ENCODE measurements at regions not wholly inside any gene's neighbourhood (a gene's known extent, or its start where the extent isn't known, plus 50 kb on each side); places are given as distances from the start of the nearest gene placed in this dataset.
"Not testable (repeated sequence)": the region's sequence is repeated elsewhere in the genome, so short reads cannot be mapped to it uniquely, and the experiment has no call there.

DNA sequence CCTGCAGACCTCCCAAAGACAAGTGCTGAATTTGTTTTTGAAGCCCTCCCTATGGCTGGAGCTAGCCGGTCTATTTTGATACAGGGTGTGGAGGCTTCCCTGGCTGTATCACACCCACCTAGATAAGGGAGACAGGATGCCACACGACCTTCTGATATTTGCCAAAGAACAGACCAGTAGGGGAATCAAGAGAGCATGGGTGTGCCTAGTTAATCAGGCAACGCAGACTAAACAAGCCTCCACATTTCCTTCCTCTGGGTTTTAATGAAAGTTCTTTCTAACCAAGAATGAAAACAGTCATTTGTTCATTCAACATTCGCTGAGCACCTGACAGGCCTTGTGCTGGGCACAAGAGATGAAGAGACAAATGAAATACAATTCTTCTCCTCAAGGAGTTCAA lies 446.8 kb downstream of the PLPP3 start:
- no peaks in the 10 kb centered on the region for H3K9me3 Mint-ChIP-seq
- no peak overlapping the region for H3K27ac Mint-ChIP-seq
- no peak overlapping the region for H3K4me3 Mint-ChIP-seq
- DNase-seq = no peak
- H3K4me1 Mint-ChIP-seq = no peaks in the 10 kb centered on the region
- H3K36me3 Mint-ChIP-seq = no peaks in the 10 kb centered on the region
- CTCF ChIA-PET = no interaction called here
- H3K27me3 Mint-ChIP-seq = no peaks in the 10 kb centered on the region

DNA sequence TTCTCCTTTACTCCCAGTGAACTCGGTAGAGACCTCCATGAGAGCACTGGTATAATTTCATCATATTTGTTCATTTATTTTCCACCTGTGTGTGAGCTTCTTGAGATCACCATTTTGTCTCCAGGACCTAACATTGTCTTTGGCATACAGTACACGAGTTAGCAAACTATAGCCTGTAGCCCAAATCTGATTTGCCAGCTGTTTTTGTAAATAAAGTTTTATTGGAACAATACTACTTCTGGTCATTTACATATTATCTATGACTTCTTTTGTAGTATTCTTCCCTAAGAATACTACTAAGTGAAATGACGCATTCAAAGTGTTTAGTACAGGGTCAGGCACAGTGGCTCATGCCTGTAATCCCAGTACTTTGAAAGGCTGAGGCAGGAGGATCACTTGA lies 449.5 kb downstream of the PLPP3 start:
- Mint-ChIP-seq H3K27me3 (no peaks in the 10 kb centered on the region), H3K4me1 (no peaks in the 10 kb centered on the region), H3K36me3 (no peaks in the 10 kb centered on the region), H3K9me3 (no peaks in the 10 kb centered on the region), H3K4me3 (no peak overlapping the region), H3K27ac (no peak overlapping the region)
- DNase-seq = no peak
- CTCF ChIA-PET = no interaction called here

DNA sequence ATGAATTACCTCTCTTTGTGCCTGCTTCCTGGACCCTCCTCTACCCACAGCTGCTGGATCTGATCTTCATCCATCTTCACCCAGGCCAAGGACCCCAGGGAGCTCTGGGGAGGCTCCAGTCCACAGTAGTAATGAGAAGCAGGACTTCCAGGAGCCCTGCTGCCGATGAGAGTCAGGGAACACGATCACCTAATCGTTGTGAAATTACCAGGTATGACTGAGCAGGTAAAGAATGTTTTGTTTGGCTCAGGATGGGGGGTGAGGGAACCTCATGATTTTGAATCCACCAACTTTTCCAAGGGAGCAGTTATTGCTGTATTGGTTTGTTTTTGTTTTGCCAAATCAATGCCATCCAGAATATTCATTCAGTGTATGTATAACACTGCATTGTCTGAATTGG lies 454.0 kb downstream of the PLPP3 start:
- Mint-ChIP-seq H3K36me3 (no peaks in the 10 kb centered on the region), H3K4me1 (no peaks in the 10 kb centered on the region), H3K4me3 (no peak overlapping the region), H3K27me3 (no peaks in the 10 kb centered on the region), H3K9me3 (peaks cover 2% of the 10 kb centered on the region), H3K27ac (no peak overlapping the region)
- no peak for DNase-seq
- CTCF ChIA-PET = no interaction called here

DNA sequence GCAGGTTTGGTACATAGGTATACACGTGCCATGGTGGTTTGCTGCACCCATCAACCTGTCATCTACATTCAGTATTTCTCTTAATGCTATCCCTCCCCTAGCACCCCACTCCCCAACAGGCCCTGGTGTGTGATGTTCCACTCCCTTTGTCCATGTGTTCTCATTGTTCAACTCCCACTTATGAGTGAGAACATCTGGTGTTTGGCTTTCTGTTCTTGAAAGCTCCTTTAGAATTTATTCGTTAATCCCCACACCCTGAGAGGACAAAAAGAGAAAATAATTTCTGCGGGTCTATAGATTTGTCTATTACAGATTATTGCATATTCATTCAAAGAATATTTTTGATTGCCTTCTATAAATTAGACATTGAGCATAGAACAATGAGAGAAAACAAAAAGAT lies 455.5 kb downstream of the PLPP3 start:
- Mint-ChIP-seq H3K9me3 (peaks cover 2% of the 10 kb centered on the region), H3K36me3 (no peaks in the 10 kb centered on the region), H3K27me3 (no peaks in the 10 kb centered on the region), H3K27ac (no peak overlapping the region), H3K4me1 (no peaks in the 10 kb centered on the region), H3K4me3 (no peak overlapping the region)
- DNase-seq = no peak
- CTCF ChIA-PET = no interaction called here

DNA sequence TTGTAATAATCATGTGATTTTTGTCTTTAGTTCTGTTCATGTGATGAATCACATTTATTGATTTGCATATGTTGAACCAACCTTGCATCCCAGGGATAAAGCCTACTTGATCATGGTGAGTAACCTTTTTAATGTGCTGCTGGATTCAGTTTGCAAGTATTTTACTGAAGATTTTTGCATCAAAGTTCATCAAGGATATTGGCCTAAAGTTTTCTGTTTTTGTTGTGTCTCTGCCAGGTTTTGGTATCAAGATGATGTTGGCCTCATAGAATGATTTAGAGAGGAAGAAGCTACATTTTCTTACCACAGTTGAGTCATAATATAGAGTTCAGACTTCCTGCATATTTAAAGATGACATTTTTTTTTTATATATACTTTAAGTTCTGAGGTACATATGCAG lies 455.9 kb downstream of the PLPP3 start:
- Mint-ChIP-seq H3K27me3 (no peaks in the 10 kb centered on the region), H3K27ac (no peak overlapping the region), H3K4me1 (no peaks in the 10 kb centered on the region), H3K9me3 (peaks cover 2% of the 10 kb centered on the region), H3K36me3 (no peaks in the 10 kb centered on the region), H3K4me3 (no peak overlapping the region)
- CTCF ChIA-PET = no interaction called here
- DNase-seq = no peak

DNA sequence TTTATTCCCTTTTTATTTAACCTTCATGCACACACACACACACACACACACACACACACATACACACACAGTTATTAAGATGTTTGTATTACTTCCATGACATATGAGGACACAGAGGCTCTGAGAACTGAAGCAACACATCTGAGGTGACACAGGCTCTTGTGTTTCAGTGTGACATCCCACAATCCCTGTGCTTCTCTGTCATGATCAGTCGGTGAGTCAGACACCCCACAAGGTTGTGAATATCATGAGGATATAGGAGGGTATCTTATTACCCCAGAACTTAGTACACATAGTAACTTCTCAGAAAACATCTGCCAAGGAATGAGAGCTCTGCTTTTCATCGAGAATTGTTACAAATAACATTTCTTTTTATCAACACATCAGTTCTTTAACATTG lies 459.3 kb downstream of the PLPP3 start:
- H3K27ac Mint-ChIP-seq = no peak overlapping the region
- no peaks in the 10 kb centered on the region for H3K27me3 Mint-ChIP-seq
- no peak overlapping the region for H3K4me3 Mint-ChIP-seq
- no peaks in the 10 kb centered on the region for H3K4me1 Mint-ChIP-seq
- no peak for DNase-seq
- CTCF ChIA-PET = no interaction called here
- no peaks in the 10 kb centered on the region for H3K36me3 Mint-ChIP-seq
- peaks cover 3% of the 10 kb centered on the region for H3K9me3 Mint-ChIP-seq

DNA sequence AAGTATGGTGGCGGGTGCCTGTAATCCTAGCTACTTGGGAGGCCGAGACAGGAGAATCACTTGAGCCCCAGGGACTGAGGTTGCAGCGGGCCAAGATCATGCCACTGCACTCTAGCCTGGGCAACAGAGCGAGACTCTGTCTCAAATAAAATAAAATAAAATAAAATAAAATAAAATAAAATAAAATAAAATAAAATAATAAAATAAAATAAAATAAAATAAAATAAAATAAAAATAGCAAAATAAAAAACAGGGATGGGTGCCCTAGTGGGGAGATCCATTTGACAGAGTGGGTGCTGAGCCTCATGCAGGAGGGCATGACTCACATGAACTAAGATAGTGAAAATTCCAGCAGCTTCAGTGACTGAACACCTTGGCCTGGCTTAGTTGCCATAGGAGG lies 460.7 kb downstream of the PLPP3 start:
- H3K4me1 Mint-ChIP-seq, H3K36me3 Mint-ChIP-seq, DNase-seq, H3K4me3 Mint-ChIP-seq, H3K27me3 Mint-ChIP-seq, H3K27ac Mint-ChIP-seq, H3K9me3 Mint-ChIP-seq, CTCF ChIA-PET: not testable (repeated sequence)

DNA sequence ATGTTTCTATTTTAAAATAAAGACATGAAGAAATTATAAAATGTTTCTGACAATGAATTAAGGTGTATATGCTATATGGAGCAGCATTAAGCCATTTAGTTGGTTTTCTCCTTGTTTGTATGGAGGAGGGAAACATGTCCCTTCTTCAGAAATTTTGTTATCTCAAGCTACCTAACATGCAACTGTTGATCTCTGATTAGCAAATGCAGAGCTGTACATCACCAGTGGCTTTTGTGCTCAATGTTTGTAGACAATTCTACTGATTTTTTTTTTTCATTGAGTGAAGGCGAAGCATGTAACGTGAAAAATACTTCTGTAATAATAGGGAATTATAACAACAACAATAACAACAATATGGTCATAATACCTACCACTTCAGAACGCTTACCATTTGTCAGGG lies 463.7 kb downstream of the PLPP3 start:
- CTCF ChIA-PET = no interaction called here
- Mint-ChIP-seq H3K36me3 (no peaks in the 10 kb centered on the region), H3K9me3 (peaks cover 3% of the 10 kb centered on the region), H3K27me3 (no peaks in the 10 kb centered on the region), H3K4me3 (no peak overlapping the region), H3K27ac (no peak overlapping the region), H3K4me1 (no peaks in the 10 kb centered on the region)
- no peak for DNase-seq

DNA sequence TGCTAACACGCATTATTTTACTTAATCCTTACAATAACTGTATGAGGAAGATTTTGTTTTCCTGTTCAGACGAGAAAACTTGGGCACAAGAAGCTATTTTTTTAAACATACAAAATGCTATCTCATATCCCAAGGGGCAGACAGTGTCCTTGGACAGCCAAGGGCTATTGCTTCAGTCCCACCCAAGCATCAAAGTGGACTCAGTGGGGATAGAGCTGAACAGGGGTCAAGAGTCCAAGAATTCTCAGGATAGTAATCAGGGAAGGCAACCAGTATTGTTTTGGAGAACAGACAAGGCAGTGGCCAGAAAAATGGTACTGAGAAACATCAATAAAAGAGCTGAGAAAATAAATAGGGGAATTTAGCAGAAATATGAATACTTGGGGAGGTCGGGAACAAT lies 465.7 kb downstream of the PLPP3 start:
- no peak for DNase-seq
- Mint-ChIP-seq H3K4me1 (no peaks in the 10 kb centered on the region), H3K4me3 (no peak overlapping the region), H3K36me3 (no peaks in the 10 kb centered on the region), H3K9me3 (peaks cover 3% of the 10 kb centered on the region), H3K27ac (no peak overlapping the region), H3K27me3 (no peaks in the 10 kb centered on the region)
- CTCF ChIA-PET = no interaction called here

DNA sequence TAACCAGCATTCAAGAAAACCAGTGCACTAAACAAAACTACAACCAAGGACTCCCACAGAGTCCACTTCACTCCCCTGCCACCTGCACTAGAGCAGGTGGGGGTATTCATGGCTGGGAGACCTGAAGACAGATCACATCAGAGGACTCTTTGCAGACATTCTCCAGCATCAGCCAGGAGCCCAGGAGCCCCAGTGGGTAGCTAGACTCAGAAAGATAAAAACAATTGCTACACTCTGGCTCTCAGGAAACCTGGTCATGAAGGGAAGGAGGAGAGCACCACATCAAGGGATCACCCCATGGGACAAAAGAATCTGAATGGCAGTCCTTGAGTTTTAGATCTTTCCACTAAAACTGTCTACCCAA lies 472.1 kb downstream of the PLPP3 start:
- DNase-seq = no peak
- CTCF ChIA-PET = no interaction called here
- Mint-ChIP-seq H3K4me1 (no peaks in the 10 kb centered on the region), H3K27ac (no peak overlapping the region), H3K36me3 (no peaks in the 10 kb centered on the region), H3K4me3 (no peak overlapping the region), H3K9me3 (peaks cover 6% of the 10 kb centered on the region), H3K27me3 (no peaks in the 10 kb centered on the region)

DNA sequence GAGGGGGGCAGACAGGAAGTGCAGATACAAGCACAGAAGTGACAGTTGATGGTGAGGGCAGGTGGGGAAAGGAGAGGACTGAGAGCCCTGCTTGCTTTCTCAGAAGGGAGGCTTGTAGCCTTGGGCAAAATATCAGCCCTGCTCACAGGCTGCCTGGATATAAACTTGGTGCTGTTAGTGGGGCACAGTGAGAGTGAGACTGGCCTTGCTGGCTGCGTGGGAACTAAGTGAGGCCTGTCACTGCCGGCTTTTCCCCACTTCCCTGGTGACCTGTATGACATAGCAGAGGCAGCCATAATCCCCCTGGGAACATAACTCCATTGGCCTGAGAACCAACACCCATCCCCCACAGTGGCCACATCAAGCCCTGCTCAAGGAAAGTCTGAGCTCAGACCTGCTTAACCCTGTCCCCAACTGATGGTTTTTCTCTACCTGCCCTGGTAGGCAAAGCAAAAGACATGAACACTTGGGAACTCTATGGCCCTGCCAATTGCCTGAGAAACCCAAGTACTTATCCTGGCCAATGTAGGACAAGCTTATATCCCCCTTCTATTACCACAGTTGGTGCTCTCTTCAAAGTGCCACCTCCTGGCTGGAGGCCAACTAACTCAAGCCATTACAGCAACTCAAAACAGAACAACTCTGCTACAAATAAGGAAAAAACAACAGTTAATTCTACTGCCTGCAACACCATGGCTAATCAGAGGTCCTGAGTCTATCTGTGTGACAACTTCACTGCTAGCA lies 472.7 kb downstream of the PLPP3 start:
- CTCF ChIA-PET = no interaction called here
- Mint-ChIP-seq H3K4me3 (no peak overlapping the region), H3K27me3 (no peaks in the 10 kb centered on the region), H3K27ac (no peak overlapping the region), H3K9me3 (peaks cover 6% of the 10 kb centered on the region), H3K4me1 (no peaks in the 10 kb centered on the region), H3K36me3 (no peaks in the 10 kb centered on the region)
- no peak for DNase-seq

DNA sequence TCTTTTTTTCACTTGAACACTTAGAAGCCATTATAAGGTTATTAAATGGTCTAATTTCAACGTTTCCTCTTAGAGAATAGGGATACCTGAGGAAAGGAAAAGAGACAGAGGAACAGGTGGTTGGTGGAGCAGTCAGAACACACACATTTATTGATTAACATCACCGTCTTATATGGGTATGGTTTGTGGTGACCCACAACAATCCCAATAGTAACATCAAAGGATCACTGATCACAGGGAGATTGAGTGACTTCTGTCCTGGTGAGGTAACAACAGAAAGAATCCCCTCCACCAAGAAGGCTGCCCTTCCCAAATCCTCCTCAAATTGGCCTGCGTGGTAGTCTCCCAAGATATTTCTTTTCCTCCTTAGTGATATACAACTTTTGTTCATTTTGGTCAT lies 474.0 kb downstream of the PLPP3 start:
- peaks cover 5% of the 10 kb centered on the region for H3K9me3 Mint-ChIP-seq
- H3K27me3 Mint-ChIP-seq = no peaks in the 10 kb centered on the region
- no peak overlapping the region for H3K4me3 Mint-ChIP-seq
- H3K4me1 Mint-ChIP-seq = no peaks in the 10 kb centered on the region
- CTCF ChIA-PET = no interaction called here
- H3K36me3 Mint-ChIP-seq = no peaks in the 10 kb centered on the region
- no peak for DNase-seq
- no peak overlapping the region for H3K27ac Mint-ChIP-seq

DNA sequence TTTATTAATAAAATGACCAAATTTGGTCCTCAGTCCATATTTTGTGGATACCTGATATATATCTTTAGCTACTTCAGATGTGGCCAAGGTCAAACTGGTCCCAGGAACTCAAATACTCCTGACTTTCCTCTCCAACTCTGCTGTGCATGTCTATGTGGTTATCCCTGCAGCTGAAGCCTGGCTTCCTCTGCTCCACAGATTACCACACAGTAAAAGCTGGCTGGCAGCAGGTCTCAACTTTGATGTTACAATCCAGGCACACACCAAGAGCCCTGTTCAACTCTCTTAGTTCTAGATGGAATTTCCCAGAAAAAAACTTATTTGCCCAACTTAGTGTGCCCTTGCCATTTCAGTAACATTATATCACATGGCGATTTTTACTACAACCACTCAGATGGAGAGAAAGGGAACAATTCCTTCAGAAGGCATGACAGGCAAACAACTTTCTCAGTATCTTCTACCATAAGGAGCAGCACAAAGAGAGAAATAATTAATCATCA lies 479.5 kb downstream of the PLPP3 start:
- Mint-ChIP-seq H3K27me3 (no peaks in the 10 kb centered on the region), H3K36me3 (no peaks in the 10 kb centered on the region), H3K4me1 (no peaks in the 10 kb centered on the region), H3K4me3 (no peak overlapping the region), H3K27ac (no peak overlapping the region), H3K9me3 (peaks cover 4% of the 10 kb centered on the region)
- CTCF ChIA-PET = no interaction called here
- DNase-seq = no peak

DNA sequence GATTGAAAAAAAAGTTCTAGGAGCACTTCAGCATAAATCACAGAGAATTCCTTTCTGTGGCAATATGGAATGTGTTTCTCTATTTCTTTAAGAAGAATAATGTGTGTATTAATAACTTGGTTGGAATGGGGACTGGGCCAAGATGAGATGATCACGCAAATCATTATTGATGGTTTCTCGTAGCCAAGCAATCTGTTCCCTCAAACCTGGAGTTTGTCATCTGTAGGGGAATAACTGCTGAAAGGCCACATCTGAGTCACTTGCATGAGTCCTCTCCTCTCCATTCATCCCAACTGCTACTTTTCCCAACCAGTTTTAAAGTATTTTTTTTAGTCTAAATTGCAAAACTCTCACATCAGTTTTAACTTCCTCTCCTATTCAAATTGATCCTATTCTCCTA lies 480.4 kb downstream of the PLPP3 start:
- CTCF ChIA-PET = no interaction called here
- no peak overlapping the region for H3K27ac Mint-ChIP-seq
- H3K27me3 Mint-ChIP-seq = no peaks in the 10 kb centered on the region

DNA sequence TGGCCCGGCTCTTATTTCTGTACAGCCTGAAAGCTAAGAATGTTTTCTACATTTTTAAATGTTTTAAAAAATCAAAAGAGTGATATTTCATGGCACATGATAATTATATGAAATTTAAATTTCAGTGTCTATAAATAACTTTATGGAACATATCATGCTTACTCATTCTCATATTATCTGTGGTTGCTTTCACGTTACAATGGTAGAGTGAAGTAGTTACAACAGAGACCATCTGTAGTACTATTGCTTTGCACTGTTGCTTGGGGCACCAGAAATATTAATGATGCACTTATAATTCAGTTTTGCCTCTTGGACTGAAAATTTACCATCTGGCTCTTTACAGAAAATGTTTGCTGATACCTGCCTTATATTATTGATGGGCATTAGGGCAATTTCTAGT lies 481.6 kb downstream of the PLPP3 start:
- Mint-ChIP-seq H3K27me3 (no peaks in the 10 kb centered on the region), H3K9me3 (peaks cover 2% of the 10 kb centered on the region), H3K36me3 (no peaks in the 10 kb centered on the region), H3K4me1 (no peaks in the 10 kb centered on the region), H3K4me3 (no peak overlapping the region), H3K27ac (no peak overlapping the region)
- CTCF ChIA-PET = no interaction called here
- no peak for DNase-seq

More for the DNA sequence above, 480.4 kb downstream of the PLPP3 start:
- Mint-ChIP-seq H3K4me1 (no peaks in the 10 kb centered on the region), H3K36me3 (no peaks in the 10 kb centered on the region), H3K4me3 (no peak overlapping the region), H3K9me3 (peaks cover 2% of the 10 kb centered on the region)
- DNase-seq = no peak
